HG03097 (cell line): ENCODE measurements at regions not wholly inside any gene's neighbourhood (a gene's known extent, or its start where the extent isn't known, plus 50 kb on each side); places are given as distances from the start of the nearest gene placed in this dataset.
"Not testable (repeated sequence)": the region's sequence is repeated elsewhere in the genome, so short reads cannot be mapped to it uniquely, and the experiment has no call there.

Experiments used
- ATAC-seq: cut with Tn5 transposase; IDR thresholded peaks from one replicate; pipeline ENCODE4 v1.9.1; 2021; ENCODE audit not compliant: unreplicated experiment, low FRiP score

DNA sequence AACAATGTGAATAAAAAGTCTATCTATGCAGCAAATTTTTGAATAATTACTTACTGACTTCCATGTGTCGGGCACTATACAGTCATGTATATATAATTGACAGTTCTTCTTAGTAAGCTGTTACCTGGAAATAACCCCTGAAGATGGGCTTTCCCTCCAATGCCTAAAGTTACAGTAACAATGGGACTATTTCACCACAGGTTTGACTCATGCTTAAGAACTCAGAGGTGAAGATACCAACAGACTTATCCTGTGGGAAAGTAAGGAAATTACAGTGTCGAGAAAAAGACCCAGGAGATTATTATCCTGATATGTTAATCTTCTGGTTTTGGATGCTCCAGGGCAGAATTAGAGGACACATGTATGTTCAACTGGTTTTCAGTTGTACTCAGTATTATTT, 601.5 kb upstream of the SOX9 start:
- ATAC-seq, result no peak

DNA sequence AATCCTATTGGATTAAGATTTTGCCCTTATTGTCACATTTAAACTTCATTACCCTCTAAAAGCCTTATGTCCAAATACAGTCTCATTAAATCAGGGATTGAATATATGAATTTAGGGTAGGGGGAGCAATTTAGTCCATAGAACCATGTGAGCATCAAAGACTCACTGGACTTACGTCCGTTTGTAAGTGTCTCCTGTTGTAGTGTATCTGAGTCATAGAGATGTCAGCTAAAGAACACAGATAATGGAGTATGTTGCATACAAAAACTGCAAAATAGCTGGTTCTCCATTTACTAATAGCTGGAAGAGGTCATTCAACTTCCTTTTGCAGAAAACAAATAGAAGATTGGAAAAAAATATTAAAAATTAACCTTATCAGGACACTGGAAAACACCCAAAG, 599.1 kb upstream of the SOX9 start:
- ATAC-seq, result no peak

DNA sequence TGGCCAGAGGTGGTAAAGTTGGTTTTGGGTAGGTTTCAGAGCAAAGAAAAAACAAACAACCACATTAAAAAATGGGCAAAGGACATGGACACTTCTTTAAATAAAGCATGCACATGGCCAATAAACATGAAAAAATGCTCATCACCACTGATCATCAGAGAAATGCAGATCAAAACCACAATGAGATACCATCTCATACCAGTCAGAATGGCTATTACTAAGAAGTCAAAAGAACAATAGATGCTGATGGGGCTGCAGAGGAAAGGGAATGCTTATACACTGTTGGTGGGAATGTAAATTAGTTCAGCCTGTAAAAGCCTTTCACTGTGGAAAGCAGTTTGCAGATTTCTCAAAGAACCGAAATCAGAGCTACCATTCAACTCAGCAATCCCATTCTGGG, 598.4 kb upstream of the SOX9 start:
- no peak for ATAC-seq

DNA sequence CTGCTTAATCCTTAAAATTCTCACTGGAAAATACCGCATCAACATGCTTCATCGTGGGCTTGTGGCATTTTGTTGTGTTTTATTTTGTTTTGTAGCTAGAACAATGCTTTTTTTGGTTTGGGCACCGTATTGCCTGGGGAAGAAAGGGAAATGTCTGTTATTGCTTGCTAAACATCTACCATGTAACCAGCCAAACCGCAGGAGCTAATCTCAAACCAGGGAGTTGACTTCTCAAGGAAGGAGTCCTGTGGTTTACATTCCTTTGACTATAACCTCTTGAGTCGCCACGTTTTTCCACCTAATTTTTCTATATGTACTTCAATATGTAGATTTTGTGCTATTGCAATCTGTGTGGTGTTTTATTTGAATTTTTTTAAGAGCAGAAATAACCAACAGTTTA, 593.5 kb upstream of the SOX9 start:
- ATAC-seq, result no peak

DNA sequence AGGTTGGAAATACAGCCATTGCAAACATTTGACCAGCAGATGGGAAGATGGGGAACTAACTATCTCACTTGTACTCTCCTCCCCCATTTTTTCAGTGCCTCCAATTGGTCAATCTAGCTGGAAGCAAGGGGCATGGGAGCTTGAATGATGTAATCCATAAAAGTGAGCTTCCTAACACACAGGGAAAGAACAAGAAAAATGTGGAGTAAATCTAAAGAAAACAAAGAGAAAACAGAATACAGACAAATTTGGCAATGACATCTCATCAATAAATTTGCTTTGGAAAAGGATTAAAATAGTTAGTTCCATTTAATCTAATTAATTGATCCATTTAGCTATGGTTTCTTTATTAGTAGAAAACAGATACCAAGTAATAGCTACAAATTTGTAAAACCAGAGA, 592.6 kb upstream of the SOX9 start:
- ATAC-seq, result no peak

DNA sequence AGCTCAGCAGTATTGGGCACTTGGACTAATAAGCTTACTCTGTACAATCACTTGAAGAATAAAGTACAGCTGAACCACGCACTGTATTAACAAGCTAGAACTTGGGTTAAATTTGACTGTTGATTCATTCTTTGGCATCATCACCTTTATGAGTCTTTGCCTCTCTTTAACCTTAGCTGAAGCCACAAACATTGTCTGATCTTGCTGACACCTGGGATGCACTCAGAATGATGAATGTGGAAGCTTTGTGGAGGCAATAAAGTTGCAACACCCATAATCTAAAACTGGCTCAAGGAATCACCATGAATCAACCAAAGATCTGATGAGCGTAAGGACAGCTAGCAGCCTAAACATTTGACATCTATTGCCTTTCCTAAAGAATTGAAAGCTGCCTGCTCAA, 590.6 kb upstream of the SOX9 start:
- ATAC-seq, result no peak

DNA sequence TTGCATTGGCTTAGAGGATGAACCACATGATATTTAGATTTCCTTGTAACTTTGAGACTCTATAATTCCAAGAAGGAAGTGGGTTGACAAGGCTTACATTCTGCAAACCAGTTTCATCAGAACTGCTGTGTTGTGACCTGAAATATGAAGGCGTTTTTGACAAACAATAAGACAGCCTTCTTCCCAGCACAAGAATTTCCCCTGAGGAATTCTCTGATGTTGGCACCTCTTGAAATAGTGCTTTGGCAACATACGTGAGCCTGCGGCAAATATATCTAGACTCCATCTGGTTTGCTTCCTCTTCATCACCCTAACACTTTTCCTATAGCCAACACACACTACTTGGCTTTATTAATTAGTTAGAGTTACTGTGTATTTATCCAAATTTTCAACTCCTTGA, 585.5 kb upstream of the SOX9 start:
- no peak for ATAC-seq

DNA sequence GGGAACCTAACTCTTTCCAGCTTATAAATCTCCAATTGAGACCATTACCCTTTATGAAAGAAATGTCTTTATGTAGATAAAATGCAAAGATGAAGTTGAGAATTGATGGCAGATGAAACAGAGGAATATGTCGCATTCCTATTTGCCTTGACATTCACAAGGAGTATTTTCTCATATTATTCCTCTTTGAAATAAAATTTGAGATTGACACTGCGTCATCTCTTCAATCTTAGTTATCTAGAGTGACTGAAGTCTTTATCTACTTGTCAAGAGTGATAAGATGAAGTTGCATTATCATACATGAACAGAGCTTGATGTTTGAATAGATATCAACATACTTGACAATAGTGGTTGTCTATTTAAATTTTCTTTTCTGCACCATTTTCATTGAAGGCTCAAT, 574.4 kb upstream of the SOX9 start:
- no peak for ATAC-seq

DNA sequence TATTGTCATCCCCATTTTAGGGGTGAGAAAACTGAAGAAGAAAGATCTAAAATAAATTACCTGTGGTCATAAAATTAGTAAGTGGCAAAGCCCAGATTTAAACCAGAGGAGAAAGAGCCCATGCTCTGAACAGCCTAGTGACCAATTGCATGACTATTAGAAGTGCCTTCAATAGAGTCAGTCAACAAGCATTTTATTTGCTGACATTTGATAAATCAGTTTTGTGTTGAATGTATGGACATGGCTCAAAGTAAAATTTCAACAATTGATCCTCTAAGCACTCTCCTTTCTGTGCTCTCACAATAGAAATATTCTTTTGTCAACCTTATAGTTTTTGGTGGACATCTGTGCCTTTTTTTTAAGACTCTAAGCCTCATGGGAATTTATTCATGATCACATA, 572.9 kb upstream of the SOX9 start:
- ATAC-seq, result no peak

DNA sequence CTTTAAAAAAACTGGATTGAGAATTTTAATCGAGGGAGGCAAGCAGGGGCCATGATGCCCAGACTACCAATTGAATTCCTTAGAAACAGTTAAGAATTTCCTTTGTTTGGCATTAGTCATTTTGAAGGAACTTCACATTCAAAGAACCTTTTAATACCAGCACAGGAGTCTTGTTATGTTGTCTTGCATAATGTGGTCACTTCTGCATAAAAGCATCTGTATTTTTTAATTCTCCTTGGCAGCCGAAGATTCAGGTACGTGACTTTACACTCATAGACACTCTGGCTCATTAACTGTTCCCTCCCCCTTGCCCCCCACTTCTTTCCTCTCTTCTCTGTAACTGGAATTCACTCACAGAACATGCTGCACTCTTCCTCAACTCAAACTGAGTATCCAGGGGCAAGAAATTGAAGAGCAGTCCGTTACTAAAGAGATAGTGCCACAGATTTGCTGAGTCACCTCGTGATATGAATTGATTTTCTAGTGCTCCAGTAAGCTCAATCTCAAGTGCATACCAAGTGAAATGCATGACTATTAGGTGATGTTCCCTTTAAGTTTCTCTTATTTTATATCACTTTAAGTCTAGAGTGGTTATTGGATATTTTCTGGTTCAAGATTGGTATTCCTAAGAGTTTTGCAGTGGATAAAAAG, 572.2 kb upstream of the SOX9 start:
- no peak for ATAC-seq

DNA sequence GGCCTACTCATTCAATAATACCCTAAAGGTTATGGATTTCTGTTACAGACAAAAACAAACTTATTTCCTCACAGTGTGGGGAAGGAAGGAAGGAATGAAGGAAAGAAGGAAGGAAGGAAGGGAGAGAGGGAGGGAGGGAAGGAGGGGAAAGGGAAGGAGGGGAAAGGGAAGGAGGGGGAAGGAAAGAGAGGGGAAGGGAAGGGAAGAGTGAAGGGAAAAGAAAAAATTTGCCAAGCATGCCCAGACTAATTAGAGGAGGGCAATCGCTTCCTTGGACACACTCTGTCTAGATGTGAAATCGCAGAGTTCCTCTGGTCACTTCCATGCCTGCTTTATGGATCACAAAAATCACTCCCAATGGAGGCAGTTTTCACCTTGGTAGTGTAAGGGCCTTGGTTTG, 570.1 kb upstream of the SOX9 start:
- no peak for ATAC-seq

DNA sequence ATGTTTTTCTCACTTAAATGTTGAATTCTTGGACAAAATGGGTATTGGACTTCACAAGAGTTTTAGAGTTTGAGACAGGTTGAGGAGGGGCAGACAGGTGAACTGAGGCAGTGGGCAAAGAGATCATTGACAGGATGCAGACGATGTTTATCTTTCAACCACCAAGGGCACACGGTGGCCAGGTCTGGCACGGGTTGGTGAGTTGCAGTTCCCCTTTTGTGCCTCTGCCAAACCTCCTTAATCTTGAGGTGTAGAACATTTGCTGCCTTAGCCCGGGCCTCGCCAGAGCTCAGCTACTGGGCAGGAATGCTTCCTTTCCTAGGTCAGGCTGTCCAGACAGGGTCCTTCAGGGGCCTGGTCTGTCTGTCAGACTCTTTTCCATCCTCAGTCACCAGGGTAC, 567.4 kb upstream of the SOX9 start:
- ATAC-seq, result no peak

DNA sequence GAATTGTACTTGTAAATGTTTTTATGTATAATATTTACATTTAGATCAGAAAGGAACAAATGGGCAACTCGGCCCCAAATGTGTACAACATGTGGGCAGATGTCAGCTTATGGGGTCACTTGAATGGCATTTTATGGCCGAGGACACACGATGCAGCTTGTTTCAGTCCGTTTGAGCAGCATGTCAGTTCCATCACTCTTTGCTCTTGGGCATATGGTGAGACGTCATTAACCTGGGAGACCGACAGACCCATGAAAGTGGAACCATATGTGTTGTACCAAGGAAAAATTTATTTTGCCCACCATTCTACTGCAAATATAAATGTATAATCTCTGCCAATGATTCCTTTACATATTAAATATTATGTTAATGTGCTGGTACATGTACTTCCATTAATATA, 561.9 kb upstream of the SOX9 start:
- no peak for ATAC-seq

DNA sequence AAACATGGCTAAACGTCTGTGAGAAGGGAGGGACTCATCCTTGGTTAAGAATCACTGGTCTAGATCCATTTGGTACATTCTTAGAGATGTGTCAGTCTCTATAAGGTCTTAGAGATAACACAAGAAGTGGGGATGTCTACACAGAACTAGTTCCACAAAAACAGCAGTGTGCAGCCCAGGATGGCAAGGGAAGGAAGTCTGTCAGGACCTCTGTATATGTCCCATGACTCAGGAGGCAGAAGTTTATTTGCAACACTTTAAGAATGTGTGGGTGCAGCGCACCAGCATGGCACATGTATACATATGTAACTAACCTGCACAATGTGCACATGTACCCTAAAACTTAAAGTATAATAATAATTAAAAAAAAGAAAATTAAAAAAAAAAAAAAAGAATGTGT, 548.5 kb upstream of the SOX9 start:
- no peak for ATAC-seq

DNA sequence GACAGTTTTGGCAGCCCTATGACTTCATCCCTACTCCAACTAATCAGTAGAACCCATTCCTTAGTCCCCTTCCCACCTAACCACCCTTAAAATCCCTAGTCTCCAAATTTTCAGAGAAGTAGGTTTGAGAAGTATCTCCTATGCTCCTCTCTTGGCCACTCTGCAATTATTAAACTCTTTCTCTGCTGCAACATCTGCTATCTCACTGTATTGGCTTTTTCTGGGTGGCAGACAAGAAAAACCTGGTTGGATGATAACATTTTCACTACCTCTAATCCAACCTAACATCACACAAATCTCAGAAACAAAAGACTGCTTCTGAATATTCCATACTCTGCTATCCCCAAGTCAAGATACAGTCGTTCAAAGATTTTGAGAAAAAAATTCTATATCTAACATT, 542.4 kb upstream of the SOX9 start:
- no peak for ATAC-seq

DNA sequence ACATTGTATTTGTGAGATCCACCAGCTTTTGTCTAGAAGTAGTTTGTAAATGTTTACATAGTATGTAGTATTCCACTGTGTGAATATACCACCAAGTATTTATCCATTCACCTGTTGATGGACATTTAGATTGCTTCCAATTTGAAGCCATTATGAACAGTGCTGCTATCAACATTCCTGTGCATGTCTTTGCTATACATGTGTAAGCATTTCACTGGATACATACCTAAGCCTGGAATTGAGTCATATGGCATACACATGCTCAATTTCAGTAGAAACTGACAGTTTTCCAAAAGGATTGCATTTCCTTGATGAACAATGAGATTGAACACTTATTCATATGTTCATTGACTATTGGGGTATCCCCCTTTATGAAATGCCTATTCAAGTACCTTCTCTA, 540.6 kb upstream of the SOX9 start:
- no peak for ATAC-seq

DNA sequence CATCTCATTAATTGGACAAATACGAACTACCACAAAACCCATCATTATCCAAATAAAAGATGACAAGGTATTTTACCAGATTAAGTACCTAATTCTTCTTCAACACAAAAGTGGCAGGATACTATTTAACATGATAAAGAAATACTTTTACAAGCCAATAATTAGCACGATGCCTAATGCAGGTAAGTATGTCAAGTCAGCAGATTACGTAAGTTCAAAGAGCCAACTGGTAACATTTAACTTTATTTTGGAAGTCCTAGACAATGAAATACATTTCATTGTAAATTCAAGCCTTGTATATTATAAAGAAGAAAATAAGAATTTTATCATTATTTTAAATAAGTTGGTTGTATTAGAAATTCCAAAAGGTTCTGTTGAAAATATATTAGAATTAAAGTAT, 535.3 kb upstream of the SOX9 start:
- ATAC-seq, result no peak

DNA sequence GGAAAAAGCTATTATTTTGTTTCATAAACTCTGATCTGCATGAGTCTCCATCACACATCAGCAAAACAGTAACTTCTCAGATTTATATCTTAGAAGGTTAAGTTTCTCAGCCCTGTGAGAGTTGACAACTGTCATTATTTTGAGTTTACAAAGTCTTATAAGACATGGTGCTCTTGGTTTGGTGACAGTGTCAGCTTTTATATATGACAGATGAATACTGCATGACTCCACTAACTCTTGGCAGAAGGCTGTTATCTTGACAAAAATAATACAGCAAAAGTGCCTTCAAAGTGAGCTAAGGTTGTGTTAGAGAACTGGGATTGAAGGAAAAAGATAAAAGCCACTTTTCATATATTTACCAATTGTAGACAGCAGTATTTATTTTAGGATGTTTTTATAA, 528.4 kb upstream of the SOX9 start:
- ATAC-seq, result no peak

DNA sequence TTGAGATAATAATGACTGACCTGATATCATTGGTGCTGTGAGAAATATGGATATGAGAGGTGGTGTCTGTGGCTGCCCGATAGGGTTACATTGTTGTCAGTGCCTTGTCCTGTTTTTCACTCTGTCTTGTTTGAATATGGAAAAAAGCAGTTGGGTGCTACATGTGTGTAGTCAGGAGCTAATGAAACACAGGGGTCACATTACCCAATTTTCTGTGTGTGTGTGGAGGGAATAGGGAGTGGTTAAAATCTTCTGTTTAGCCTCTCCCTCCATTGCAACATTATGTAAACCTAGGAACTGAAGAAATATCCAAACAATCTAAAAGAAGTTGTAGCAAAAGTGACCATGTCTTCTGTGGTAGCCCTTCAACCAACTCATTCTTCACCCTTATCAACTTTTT, 527.7 kb upstream of the SOX9 start:
- no peak for ATAC-seq

DNA sequence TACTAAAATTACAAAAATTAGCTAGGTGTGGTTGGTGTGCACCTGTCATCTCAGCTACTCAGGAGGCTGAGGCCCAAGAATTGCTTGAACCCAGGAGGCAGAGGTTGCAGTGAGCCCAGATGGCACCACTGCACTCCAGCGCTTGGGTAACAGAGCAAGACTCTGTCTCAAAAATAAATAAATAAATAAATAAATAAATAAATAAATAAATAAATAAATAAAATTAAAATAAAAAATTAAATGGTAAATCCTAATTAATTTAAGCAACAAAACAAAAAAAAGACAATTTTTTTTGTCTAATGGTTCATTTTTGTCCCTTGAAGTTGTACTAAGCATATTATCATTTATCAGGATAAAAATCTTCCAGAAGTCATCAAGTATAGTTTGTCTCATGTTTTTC, 521.2 kb upstream of the SOX9 start:
- ATAC-seq, result not testable (repeated sequence)

DNA sequence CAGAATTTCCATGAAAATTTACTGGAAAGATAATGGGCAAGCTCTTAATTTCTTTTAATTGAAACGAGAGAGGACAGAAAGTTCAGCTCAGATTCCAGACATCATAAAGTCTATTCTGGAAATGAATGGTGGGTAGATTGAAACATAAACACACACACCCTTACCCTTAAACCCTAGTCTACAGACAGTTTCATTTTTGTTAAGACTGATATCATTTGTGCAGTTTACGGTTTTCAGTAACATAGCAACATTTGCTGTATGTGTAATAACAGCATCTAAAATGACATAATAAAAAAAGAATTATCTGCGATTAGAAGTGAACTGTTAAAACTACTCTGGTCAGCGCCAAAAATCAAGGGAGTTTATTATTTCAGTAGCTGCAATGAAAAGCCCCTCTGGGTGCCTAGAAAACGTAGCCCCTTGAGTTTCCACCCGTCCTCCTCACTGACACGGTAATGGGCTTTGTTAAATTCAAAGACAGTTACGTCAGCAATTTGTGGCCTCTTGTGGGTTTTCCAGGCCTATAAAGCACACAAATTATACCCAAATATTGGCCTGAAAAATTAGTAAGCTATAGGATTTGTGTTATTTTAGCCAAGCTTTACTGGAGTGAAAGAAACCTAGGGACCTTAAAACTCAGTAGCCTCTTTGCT, 520.6 kb upstream of the SOX9 start:
- ATAC-seq, result no peak

DNA sequence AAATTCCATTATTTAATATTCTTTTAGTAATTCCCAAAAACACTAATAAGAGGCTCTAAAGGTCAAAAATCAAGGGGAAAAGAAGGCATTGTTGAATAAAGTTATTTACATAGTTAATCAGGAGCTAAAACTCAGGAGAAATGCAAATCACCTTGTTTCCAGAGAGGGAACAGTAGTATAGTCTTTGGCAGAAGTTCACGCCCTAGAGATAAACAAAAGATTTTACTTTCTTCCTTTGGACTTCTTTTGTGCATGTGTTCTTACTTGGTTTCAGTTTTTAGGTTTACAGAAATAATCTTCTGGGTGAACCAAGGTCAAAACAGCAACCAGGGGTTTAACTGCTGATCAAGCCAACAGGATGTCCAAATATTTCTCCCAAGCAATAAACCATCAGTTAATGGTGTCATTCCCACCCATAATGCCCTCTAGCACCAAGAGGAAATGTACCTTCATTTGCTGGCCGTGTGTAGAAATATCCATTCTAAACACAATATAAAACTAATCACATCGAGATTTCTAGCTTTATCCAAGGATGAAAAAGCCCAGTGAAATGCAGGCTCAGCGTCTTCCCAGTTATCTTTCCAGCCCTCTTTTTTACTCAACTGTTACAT, 518.8 kb upstream of the SOX9 start:
- no peak for ATAC-seq
